ENCODE measurements at regions not wholly inside any gene's neighbourhood (a gene's known extent, or its start where the extent isn't known, plus 50 kb on each side); places are given as distances from the start of the nearest gene placed in this dataset.

GRCh38 chr4:68765876-68766275 is 49.9 kb upstream of the UGT2B10 start:
- TF ChIP-seq, protein P1, sequence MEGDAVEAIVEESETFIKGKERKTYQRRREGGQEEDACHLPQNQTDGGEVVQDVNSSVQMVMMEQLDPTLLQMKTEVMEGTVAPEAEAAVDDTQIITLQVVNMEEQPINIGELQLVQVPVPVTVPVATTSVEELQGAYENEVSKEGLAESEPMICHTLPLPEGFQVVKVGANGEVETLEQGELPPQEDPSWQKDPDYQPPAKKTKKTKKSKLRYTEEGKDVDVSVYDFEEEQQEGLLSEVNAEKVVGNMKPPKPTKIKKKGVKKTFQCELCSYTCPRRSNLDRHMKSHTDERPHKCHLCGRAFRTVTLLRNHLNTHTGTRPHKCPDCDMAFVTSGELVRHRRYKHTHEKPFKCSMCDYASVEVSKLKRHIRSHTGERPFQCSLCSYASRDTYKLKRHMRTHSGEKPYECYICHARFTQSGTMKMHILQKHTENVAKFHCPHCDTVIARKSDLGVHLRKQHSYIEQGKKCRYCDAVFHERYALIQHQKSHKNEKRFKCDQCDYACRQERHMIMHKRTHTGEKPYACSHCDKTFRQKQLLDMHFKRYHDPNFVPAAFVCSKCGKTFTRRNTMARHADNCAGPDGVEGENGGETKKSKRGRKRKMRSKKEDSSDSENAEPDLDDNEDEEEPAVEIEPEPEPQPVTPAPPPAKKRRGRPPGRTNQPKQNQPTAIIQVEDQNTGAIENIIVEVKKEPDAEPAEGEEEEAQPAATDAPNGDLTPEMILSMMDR (IDR thresholded peaks at IDR 0.05; ENCODE audit: insufficient read depth, low read length, poor library complexity, severe bottlenecking): no peak
- DNase-seq (ENCODE audit: low read depth): no peak
- no peak overlapping the region for H3K4me3 ChIP-seq (ENCODE audit: low read depth, low read length)
- no peaks in the 10 kb centered on the region for H3K27me3 ChIP-seq (ENCODE audit: control insufficient read depth, insufficient read depth, low read length)
- H3K36me3 ChIP-seq (ENCODE audit: control insufficient read depth, insufficient read depth, low read length): no peaks in the 10 kb centered on the region

Measured in kidney epithelial cell (primary cell).